Suprapubic skin (tissue), 4 donors: ENCODE measurements at regions not wholly inside any gene's neighbourhood (a gene's known extent, or its start where the extent isn't known, plus 50 kb on each side); places are given as distances from the start of the nearest gene placed in this dataset.

Experiments
- CTCF ChIP-seq, 2 donors: fragments of 200-600 bp in 1 of 2; fragments of 450-650 bp in 1 of 2; sonication (generic) in 1 of 2; IDR thresholded peaks; one replicate each; pipeline ENCODE4 v1.5.1; 2016 to 2019; ENCODE audit warnings: antibody characterized with exemption in 2 of 2, mild to moderate bottlenecking in 1 of 2, moderate library complexity in 1 of 2
- POLR2A ChIP-seq, 2 donors: fragments of 450-650 bp; IDR thresholded peaks; one replicate each; pipeline ENCODE4 v1.6.1; 2017; ENCODE audit warnings: antibody characterized with exemption in 2 of 2, mild to moderate bottlenecking in 2 of 2, moderate library complexity in 2 of 2
- POLR2AphosphoS5 ChIP-seq, 3 donors: sonication (generic); formaldehyde crosslinking; IDR thresholded peaks; one replicate each; pipeline ENCODE4 v1.6.1; 2017; ENCODE audit warnings: antibody characterized with exemption in 3 of 3

GRCh38 chr20:16974080-16974854 lies 226.1 kb downstream of the OTOR start:
- TF ChIP-seq POLR2AphosphoS5 (IDR thresholded peaks at IDR 0.05) (no peak), CTCF (IDR thresholded peaks at IDR 0.05) (no peak), POLR2A (IDR thresholded peaks at IDR 0.05) (no peak)
